C4-2B (cell line): ENCODE measurements at regions not wholly inside any gene's neighbourhood (a gene's known extent, or its start where the extent isn't known, plus 50 kb on each side); places are given as distances from the start of the nearest gene placed in this dataset.

Source experiments
- CTCF ChIP-seq: fragments of 450-650 bp; conservative IDR thresholded peaks from 2 replicates; pipeline ENCODE4 v1.5.1; 2017; ENCODE audit warnings: mild to moderate bottlenecking
- ZFX ChIP-seq: fragments of 450-650 bp; IDR thresholded peaks from 2 replicates; pipeline ENCODE4 v1.6.1; 2017

- TF ChIP-seq CTCF, result no peak
- TF ChIP-seq ZFX, result no peak
These were observed 169.6 kb upstream of the NDUFV2 start for GRCh38 chr18:8932866-8933265.
